GM12878 (cell line): ENCODE measurements at regions not wholly inside any gene's neighbourhood (a gene's known extent, or its start where the extent isn't known, plus 50 kb on each side); places are given as distances from the start of the nearest gene placed in this dataset.

Experiments used
- BMI1 ChIP-seq: fragments of 450-650 bp; IDR thresholded peaks from 2 replicates; pipeline ENCODE4 v1.6.1; 2016; ENCODE audit warnings: mild to moderate bottlenecking, moderate library complexity, borderline replicate concordance
- CEBPB ChIP-seq, 2 experiments: fragments of 150-350 bp in 1 of 2; IDR thresholded peaks; 2 replicates each; pipeline ENCODE4 v1.6.1; 2012 to 2014; ENCODE audit warnings: low read depth in 2 of 2, low read length in 2 of 2, borderline replicate concordance in 1 of 2, inconsistent platforms in 1 of 2
- CHD4 ChIP-seq: fragments of 200-600 bp; sonication (generic); IDR thresholded peaks from 2 replicates; pipeline ENCODE4 v1.6.1; 2016; ENCODE audit warnings: mild to moderate bottlenecking
- CREM ChIP-seq: IDR thresholded peaks from 2 replicates; pipeline ENCODE4 v1.6.1; 2014; ENCODE audit warnings: antibody characterized with exemption, low read depth
- EZH2 ChIP-seq: IDR thresholded peaks from 2 replicates; pipeline ENCODE4 v1.6.1; 2012; ENCODE audit warnings: low read depth, mild to moderate bottlenecking, control low read depth, inconsistent platforms, low read length, borderline replicate concordance; ENCODE audit not compliant: control insufficient read depth
- KDM1A ChIP-seq: fragments of 200-600 bp; sonication (generic); IDR thresholded peaks from 2 replicates; pipeline ENCODE4 v1.6.1; 2016; ENCODE audit warnings: borderline replicate concordance
- MEF2A ChIP-seq: IDR thresholded peaks from 2 replicates; pipeline ENCODE4 v1.6.1; 2011; ENCODE audit warnings: low read depth, mild to moderate bottlenecking, low read length, moderate library complexity; ENCODE audit not compliant: insufficient read depth
- NFXL1 ChIP-seq: fragments of 450-650 bp; IDR thresholded peaks from 2 replicates; pipeline ENCODE4 v1.6.1; 2017; ENCODE audit warnings: antibody characterized with exemption, mild to moderate bottlenecking, borderline replicate concordance
- RELA ChIP-seq: fragments of 450-650 bp; IDR thresholded peaks from 2 replicates; pipeline ENCODE4 v1.8.0; 2014; ENCODE audit warnings: borderline replicate concordance; ENCODE audit not compliant: partially characterized antibody
- SIN3A ChIP-seq: IDR thresholded peaks from 2 replicates; pipeline ENCODE4 v1.6.1; 2012; ENCODE audit warnings: low read depth, low read length, improper control_type of control experiment
- SMAD1 ChIP-seq: fragments of 450-650 bp; IDR thresholded peaks from 2 replicates; pipeline ENCODE4 v1.6.1; 2018; ENCODE audit warnings: mild to moderate bottlenecking, low read depth; ENCODE audit not compliant: partially characterized antibody
- SMARCA5 ChIP-seq: fragments of 450-650 bp; IDR thresholded peaks from 2 replicates; pipeline ENCODE4 v1.6.1; 2017; ENCODE audit warnings: mild to moderate bottlenecking
- ZNF592 ChIP-seq: fragments of 450-650 bp; IDR thresholded peaks from 2 replicates; pipeline ENCODE4 v1.6.1; 2017; ENCODE audit warnings: mild to moderate bottlenecking, moderate library complexity

GRCh38 chr6:168206186-168206585 is 113.4 kb downstream of the DACT2 start (continued):
- TF ChIP-seq ZNF592 (no peak), RELA (no peak), CHD4 (no peak), KDM1A (no peak), BMI1 (no peak), SMARCA5 (no peak), NFXL1 (no peak), CEBPB (IDR thresholded peaks at IDR 0.05; ENCODE audit: borderline replicate concordance in 1 of 2, low read depth in 2 of 2, low read length in 2 of 2) (no peak), SMAD1 (no peak), EZH2 (no peak), SIN3A (no peak), CREM (no peak), MEF2A (no peak)
